Esophagus muscularis mucosa (tissue), 4 donors: ENCODE measurements at regions not wholly inside any gene's neighbourhood (a gene's known extent, or its start where the extent isn't known, plus 50 kb on each side); places are given as distances from the start of the nearest gene placed in this dataset.
A peak's percentile ranks its signal among the peaks of the same experiment; 100 is the strongest.

ENCODE experiments used
- DNase-seq: peaks from one replicate; pipeline ENCODE4 v3.0.0-alpha.2; 2017; ENCODE audit errors: extremely low spot score
- H3K27ac ChIP-seq, 4 donors: fragments of 200-600 bp; sonication (generic); replicated peaks in 1 of 4; 1 replicate in 3 of 4; 2 replicates in 1 of 4; pipeline ENCODE4 v1.5.1; 2016 to 2019; ENCODE audit warnings: mild to moderate bottlenecking in 1 of 4
- H3K27me3 ChIP-seq, 4 donors: fragments of 200-600 bp; sonication (generic); one replicate each; pipeline versions ENCODE4 v1.5.1 to v1.6.0; 2016 to 2019
- H3K36me3 ChIP-seq, 4 donors: fragments of 200-600 bp; sonication (generic); one replicate each; pipeline ENCODE4 v1.5.1; 2016 to 2019
- H3K4me1 ChIP-seq, 4 donors: fragments of 200-600 bp; sonication (generic); one replicate each; pipeline ENCODE4 v1.5.1; 2016 to 2019
- H3K4me3 ChIP-seq, 4 donors: fragments of 200-600 bp; sonication (generic); 1 replicate in 2 of 4; 2 replicates in 2 of 4; pipeline ENCODE4 v1.5.1; 2016 to 2019; ENCODE audit warnings: mild to moderate bottlenecking in 4 of 4, moderate library complexity in 1 of 4
- H3K9me3 ChIP-seq, 4 donors: fragments of 200-600 bp; sonication (generic); 1 replicate in 3 of 4; 2 replicates in 1 of 4; pipeline ENCODE4 v1.5.1; 2016 to 2019
- CTCF ChIP-seq, 3 experiments: fragments of 200-600 bp in 2 of 3; fragments of 450-650 bp in 1 of 3; sonication (generic) in 2 of 3; IDR thresholded peaks; one replicate each; pipeline ENCODE4 v1.5.1; 2017 to 2019; ENCODE audit warnings: antibody characterized with exemption in 3 of 3, mild to moderate bottlenecking in 2 of 3, moderate library complexity in 1 of 3
- EP300 ChIP-seq: sonication (generic); formaldehyde crosslinking; IDR thresholded peaks from one replicate; pipeline ENCODE4 v1.6.1; 2017; ENCODE audit warnings: antibody characterized with exemption
- POLR2A ChIP-seq: fragments of 450-650 bp; IDR thresholded peaks from one replicate; pipeline ENCODE4 v1.6.1; 2017; ENCODE audit warnings: antibody characterized with exemption, moderate library complexity, mild to moderate bottlenecking, low read depth
- POLR2AphosphoS5 ChIP-seq, 2 donors: sonication (generic); formaldehyde crosslinking; IDR thresholded peaks; one replicate each; pipeline ENCODE4 v1.6.1; 2017; ENCODE audit warnings: antibody characterized with exemption in 2 of 2
- WGBS: methylation state at CpG from one replicate; pipeline ENCODE4 v1.1.5; 2018; 5-methylcytosine and 5-hydroxymethylcytosine counted together
- intact Hi-C: fragments of 100-400 bp; cut with DNase I; formaldehyde crosslinking; loops from one replicate; pipeline ENCODE4 v1.15.1; 2023

GRCh38 chr7:125561006-125561405 lies 631.4 kb upstream of the POT1 start:
- intact Hi-C loops = no loop called here
- no peak overlapping the region for H3K27ac ChIP-seq
- H3K36me3 ChIP-seq = no peaks in the 10 kb centered on the region
- no peak for TF ChIP-seq EP300
- H3K9me3 ChIP-seq = peaks cover 0 to 4% (median 0%) of the 10 kb centered on the region in 4 donors
- H3K4me1 ChIP-seq = no peaks in the 10 kb centered on the region
- no peak for DNase-seq
- 9% methylated on average over 3 of the region's 3 CpGs for WGBS
- H3K4me3 ChIP-seq = peak overlapping the region in 1 of 4 donors; percentile 20
- peaks cover 0 to 6% (median 0%) of the 10 kb centered on the region in 4 donors for H3K27me3 ChIP-seq

- Histone ChIP-seq H3K9me3 (peaks cover 0 to 4% (median 0%) of the 10 kb centered on the region in 4 donors), H3K4me3 (no peak overlapping the region), H3K4me1 (no peaks in the 10 kb centered on the region), H3K27ac (no peak overlapping the region), H3K36me3 (no peaks in the 10 kb centered on the region), H3K27me3 (peaks cover 0 to 6% (median 0%) of the 10 kb centered on the region in 4 donors)
- intact Hi-C loops = no loop called here
- 60% methylated on average over 2 of the region's 2 CpGs for WGBS
- no peak for TF ChIP-seq POLR2AphosphoS5 (IDR thresholded peaks at IDR 0.05)
- no peak for TF ChIP-seq EP300
- no peak for TF ChIP-seq CTCF (IDR thresholded peaks at IDR 0.05)
- no peak for TF ChIP-seq POLR2A
- DNase-seq = no peak
Measured at GRCh38 chr7:125559921-125560320, 630.3 kb upstream of the POT1 start.

- Histone ChIP-seq H3K4me3 (no peak overlapping the region), H3K9me3 (peaks cover 0 to 4% (median 0%) of the 10 kb centered on the region in 4 donors), H3K36me3 (no peaks in the 10 kb centered on the region), H3K4me1 (no peaks in the 10 kb centered on the region), H3K27me3 (no peaks in the 10 kb centered on the region), H3K27ac (no peak overlapping the region)
- no CpG with 5 or more reads among the region's 1 CpG for WGBS
- intact Hi-C loops = no loop called here
- DNase-seq = no peak
- TF ChIP-seq EP300 (no peak), POLR2AphosphoS5 (IDR thresholded peaks at IDR 0.05) (no peak), CTCF (IDR thresholded peaks at IDR 0.05) (no peak), POLR2A (no peak)
Measured at GRCh38 chr7:125555916-125556315, 626.3 kb upstream of the POT1 start.

- H3K27me3 ChIP-seq = no peaks in the 10 kb centered on the region
- no peak overlapping the region for H3K4me3 ChIP-seq
- intact Hi-C loops = no loop called here
- H3K36me3 ChIP-seq = no peaks in the 10 kb centered on the region
- 82% methylated on average over 5 of the region's 5 CpGs for WGBS
- no peak for DNase-seq
- H3K9me3 ChIP-seq = no peaks in the 10 kb centered on the region
- TF ChIP-seq POLR2AphosphoS5 (IDR thresholded peaks at IDR 0.05) = no peak
- TF ChIP-seq CTCF (IDR thresholded peaks at IDR 0.05) = no peak
- TF ChIP-seq EP300 = no peak
- TF ChIP-seq POLR2A = no peak
- H3K4me1 ChIP-seq = no peaks in the 10 kb centered on the region
- no peak overlapping the region for H3K27ac ChIP-seq
Measured at GRCh38 chr7:125551008-125551407, 621.4 kb upstream of the POT1 start.

- no peak for DNase-seq
- Histone ChIP-seq H3K4me3 (no peak overlapping the region), H3K36me3 (no peaks in the 10 kb centered on the region), H3K27ac (no peak overlapping the region), H3K27me3 (no peaks in the 10 kb centered on the region), H3K9me3 (no peaks in the 10 kb centered on the region), H3K4me1 (no peaks in the 10 kb centered on the region)
- intact Hi-C loops = no loop called here
- no peak for TF ChIP-seq POLR2A
- TF ChIP-seq EP300 = no peak
- TF ChIP-seq POLR2AphosphoS5 (IDR thresholded peaks at IDR 0.05) = no peak
- TF ChIP-seq CTCF (IDR thresholded peaks at IDR 0.05) = no peak
- 88% methylated on average over 2 of the region's 2 CpGs for WGBS
Measured at GRCh38 chr7:125547505-125547904, 617.9 kb upstream of the POT1 start.
